OCI-LY7 (cell line): ENCODE measurements at regions not wholly inside any gene's neighbourhood (a gene's known extent, or its start where the extent isn't known, plus 50 kb on each side); places are given as distances from the start of the nearest gene placed in this dataset.

Experiments used
- BruUV-seq: library from RNA; stranded (reverse); fragments of 400-500 nt; replicated peaks from 2 replicates; lab custom pipeline; 2021; lab: Mats Ljungman, UMichigan
- CTCF ChIA-PET: fragments of 300-600 bp; sonication (Branson Sonifier 250); formaldehyde crosslinking; loops from one replicate; lab custom pipeline; 2022; ENCODE audit warnings: antibody characterized with exemption; ENCODE audit not compliant: unreplicated experiment; lab: Charles Lee
- POLR2A ChIA-PET: fragments of 300-600 bp; sonication (Branson Sonifier 250); formaldehyde crosslinking; loops from one replicate; lab custom pipeline; 2022; ENCODE audit warnings: antibody characterized with exemption; lab: Charles Lee
- DNase-seq: peaks from one replicate; pipeline ENCODE4 v3.0.0-alpha.2; 2015; ENCODE audit warnings: low spot score
- H2AFZ ChIP-seq: fragments of 200-600 bp; sonication (generic), shearing (Covaris generic); 2 replicates; pipeline ENCODE4 v1.6.1; 2014; ENCODE audit warnings: mild to moderate bottlenecking, antibody characterized with exemption, low read length, moderate library complexity
- H3K27ac ChIP-seq: fragments of 200-600 bp; sonication (generic); 2 replicates; pipeline ENCODE4 v1.5.1; 2014; ENCODE audit warnings: mixed run types, low read depth, mild to moderate bottlenecking, moderate library complexity, low read length, inconsistent platforms; ENCODE audit not compliant: poor library complexity, severe bottlenecking
- H3K36me3 ChIP-seq: fragments of 200-600 bp; sonication (generic); 2 replicates; pipeline ENCODE4 v1.6.1; 2014; ENCODE audit warnings: mild to moderate bottlenecking, antibody characterized with exemption, low read length, moderate library complexity, mixed read lengths; ENCODE audit not compliant: insufficient read depth
- H3K4me1 ChIP-seq: fragments of 200-600 bp; sonication (generic); 2 replicates; pipeline ENCODE4 v1.5.1; 2014; ENCODE audit warnings: mild to moderate bottlenecking, low read length; ENCODE audit not compliant: insufficient read depth, poor library complexity, severe bottlenecking
- H3K4me2 ChIP-seq: fragments of 200-600 bp; sonication (generic); 2 replicates; pipeline ENCODE4 v1.6.1; 2014; ENCODE audit warnings: mild to moderate bottlenecking, low read length
- H3K4me3 ChIP-seq: fragments of 200-600 bp; sonication (generic); 2 replicates; pipeline ENCODE4 v1.5.1; 2014; ENCODE audit warnings: mild to moderate bottlenecking, low read depth, low read length; ENCODE audit not compliant: poor library complexity, severe bottlenecking
- H3K79me2 ChIP-seq: fragments of 200-600 bp; sonication (generic); 2 replicates; pipeline ENCODE4 v1.6.1; 2016; ENCODE audit warnings: low read depth, mild to moderate bottlenecking, low read length, moderate library complexity, mixed read lengths; ENCODE audit not compliant: insufficient read depth
- H3K9me2 ChIP-seq: fragments of 200-600 bp; sonication (generic); 2 replicates; pipeline ENCODE4 v1.6.1; 2016; ENCODE audit warnings: mild to moderate bottlenecking, low read length, mixed read lengths; ENCODE audit not compliant: insufficient read depth
- H3K9me3 ChIP-seq: fragments of 200-600 bp; sonication (generic); 2 replicates; pipeline ENCODE4 v1.6.1; 2014; ENCODE audit warnings: mild to moderate bottlenecking, mixed run types, low read length, mixed read lengths
- H4K20me1 ChIP-seq: fragments of 200-600 bp; sonication (generic); 2 replicates; pipeline ENCODE4 v1.6.1; 2014; ENCODE audit warnings: mild to moderate bottlenecking, antibody characterized with exemption, low read length, moderate library complexity, mixed read lengths; ENCODE audit not compliant: insufficient read depth
- EZH2phosphoT487 ChIP-seq: fragments of 200-600 bp; sonication (generic); IDR thresholded peaks from 2 replicates; pipeline ENCODE4 v1.6.1; 2018; ENCODE audit warnings: low read depth, borderline replicate concordance, mild to moderate bottlenecking, mixed run types, antibody characterized with exemption, low read length, moderate library complexity, mixed read lengths
- intact Hi-C: fragments of 100-400 bp; cut with micrococcal nuclease; formaldehyde crosslinking; loops from one replicate; pipeline ENCODE4 v1.10.0; 2022; ENCODE audit not compliant: unreplicated experiment
- TF ChIP-seq, protein P1 (sequence below): fragments of 200-600 bp; sonication (generic); conservative IDR thresholded peaks from 2 replicates; pipeline ENCODE4 v1.5.1; 2014; ENCODE audit warnings: mild to moderate bottlenecking, antibody characterized with exemption, low read length, moderate library complexity, mixed read lengths

DNA sequence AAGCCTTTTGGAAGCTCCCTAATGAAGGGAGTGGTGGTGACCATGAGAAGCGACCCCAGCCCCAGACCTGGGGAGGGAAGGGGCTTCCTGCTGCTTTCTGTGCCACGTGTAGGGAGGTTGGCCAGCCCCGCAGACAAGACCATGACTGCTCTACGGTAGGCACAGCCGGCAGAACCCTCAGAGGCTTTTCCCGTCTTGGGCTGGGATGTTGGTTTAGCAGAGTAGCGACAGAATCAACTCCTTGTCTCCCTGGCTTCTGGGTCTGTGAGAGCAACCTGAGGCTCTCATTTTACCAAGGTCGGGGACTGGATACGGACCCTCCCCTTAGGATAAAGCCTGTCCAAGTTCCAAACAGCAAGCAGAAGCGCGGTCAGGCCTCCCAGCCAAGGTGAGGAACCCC, 123.3 kb downstream of the AXIN2 start:
- Histone ChIP-seq H3K27ac (no peak overlapping the region), H2AFZ (no peak overlapping the region), H3K4me1 (no peaks in the 10 kb centered on the region), H3K4me2 (no peak overlapping the region), H3K4me3 (no peak overlapping the region), H4K20me1 (no peaks in the 10 kb centered on the region), H3K9me3 (no peaks in the 10 kb centered on the region), H3K79me2 (no peaks in the 10 kb centered on the region), H3K9me2 (no peaks in the 10 kb centered on the region), H3K36me3 (no peaks in the 10 kb centered on the region)
- POLR2A ChIA-PET: interaction anchor here (0.6 kb wide), 1 partner anchor 649 kb away, joined by 4 read pairs; no protein-coding TSS in a partner anchor
- intact Hi-C loops: no loop called here
- BruUV-seq: no TSS peak
- TF ChIP-seq, protein P1, sequence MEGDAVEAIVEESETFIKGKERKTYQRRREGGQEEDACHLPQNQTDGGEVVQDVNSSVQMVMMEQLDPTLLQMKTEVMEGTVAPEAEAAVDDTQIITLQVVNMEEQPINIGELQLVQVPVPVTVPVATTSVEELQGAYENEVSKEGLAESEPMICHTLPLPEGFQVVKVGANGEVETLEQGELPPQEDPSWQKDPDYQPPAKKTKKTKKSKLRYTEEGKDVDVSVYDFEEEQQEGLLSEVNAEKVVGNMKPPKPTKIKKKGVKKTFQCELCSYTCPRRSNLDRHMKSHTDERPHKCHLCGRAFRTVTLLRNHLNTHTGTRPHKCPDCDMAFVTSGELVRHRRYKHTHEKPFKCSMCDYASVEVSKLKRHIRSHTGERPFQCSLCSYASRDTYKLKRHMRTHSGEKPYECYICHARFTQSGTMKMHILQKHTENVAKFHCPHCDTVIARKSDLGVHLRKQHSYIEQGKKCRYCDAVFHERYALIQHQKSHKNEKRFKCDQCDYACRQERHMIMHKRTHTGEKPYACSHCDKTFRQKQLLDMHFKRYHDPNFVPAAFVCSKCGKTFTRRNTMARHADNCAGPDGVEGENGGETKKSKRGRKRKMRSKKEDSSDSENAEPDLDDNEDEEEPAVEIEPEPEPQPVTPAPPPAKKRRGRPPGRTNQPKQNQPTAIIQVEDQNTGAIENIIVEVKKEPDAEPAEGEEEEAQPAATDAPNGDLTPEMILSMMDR: no peak
- no peak for TF ChIP-seq EZH2phosphoT487
- no peak for DNase-seq
- CTCF ChIA-PET: no interaction called here

DNA sequence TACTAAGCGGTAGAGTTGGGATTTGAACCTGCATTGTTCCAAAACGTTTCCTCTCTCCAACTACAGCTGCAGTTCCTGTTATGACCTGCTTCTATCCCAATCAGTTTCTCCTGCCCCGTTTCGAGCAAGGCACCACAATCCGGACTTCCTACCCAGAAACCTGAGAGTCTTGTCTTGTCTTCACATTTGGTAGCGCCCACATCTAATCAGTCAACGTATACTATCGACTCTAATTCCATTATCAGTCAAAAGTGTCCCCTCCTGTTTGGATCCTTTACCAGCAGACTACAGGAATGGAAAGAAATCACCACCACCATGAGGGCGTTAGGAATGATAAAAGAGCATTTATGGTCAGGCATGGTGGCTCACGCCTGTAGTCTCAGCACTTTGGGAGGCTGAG, 124.6 kb downstream of the AXIN2 start:
- BruUV-seq: no TSS peak
- no peak overlapping the region for H2AFZ ChIP-seq
- H3K27ac ChIP-seq: no peak overlapping the region
- H3K4me3 ChIP-seq: no peak overlapping the region
- H3K4me1 ChIP-seq: no peaks in the 10 kb centered on the region
- no peaks in the 10 kb centered on the region for H3K9me3 ChIP-seq
- H3K36me3 ChIP-seq: no peaks in the 10 kb centered on the region
- H4K20me1 ChIP-seq: no peaks in the 10 kb centered on the region
- intact Hi-C loops: no loop called here
- TF ChIP-seq EZH2phosphoT487: no peak
- TF ChIP-seq, protein P1: no peak
- H3K9me2 ChIP-seq: no peaks in the 10 kb centered on the region
- H3K79me2 ChIP-seq: no peaks in the 10 kb centered on the region
- no peak for DNase-seq
- no peak overlapping the region for H3K4me2 ChIP-seq
- CTCF ChIA-PET: no interaction called here
- POLR2A ChIA-PET: no interaction called here

DNA sequence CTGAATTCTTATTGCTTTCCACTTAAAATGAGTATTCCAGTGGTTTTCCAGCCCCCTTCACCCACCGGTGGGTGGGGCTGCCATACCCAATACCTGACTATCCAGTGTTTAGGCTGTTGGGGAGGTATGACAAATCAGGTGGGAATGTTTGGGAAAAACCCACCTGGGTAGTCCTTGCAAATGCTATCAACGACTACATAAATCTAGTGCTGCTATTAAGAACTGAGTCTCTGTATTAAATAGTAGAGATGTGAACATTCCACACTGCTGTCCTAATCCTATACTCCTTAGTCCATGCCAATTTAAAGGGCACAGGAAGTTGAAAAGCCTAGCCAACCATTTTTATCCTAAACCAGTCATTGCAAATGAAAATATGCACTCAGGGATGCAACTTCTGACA, 126.6 kb downstream of the AXIN2 start:
- intact Hi-C loops: no loop called here
- Histone ChIP-seq H3K9me2 (no peaks in the 10 kb centered on the region), H4K20me1 (no peaks in the 10 kb centered on the region), H3K79me2 (no peaks in the 10 kb centered on the region), H3K4me2 (no peak overlapping the region), H3K4me3 (no peak overlapping the region), H3K4me1 (no peaks in the 10 kb centered on the region), H3K27ac (no peak overlapping the region), H3K36me3 (no peaks in the 10 kb centered on the region), H2AFZ (no peak overlapping the region), H3K9me3 (no peaks in the 10 kb centered on the region)
- no TSS peak for BruUV-seq
- CTCF ChIA-PET: no interaction called here
- TF ChIP-seq EZH2phosphoT487: no peak
- POLR2A ChIA-PET: interaction anchor here (0.9 kb wide), 1 partner anchor 26 kb away, joined by 6 read pairs; no protein-coding TSS in a partner anchor
- no peak for DNase-seq
